HFFc6 (cell line): ENCODE measurements at regions not wholly inside any gene's neighbourhood (a gene's known extent, or its start where the extent isn't known, plus 50 kb on each side); places are given as distances from the start of the nearest gene placed in this dataset.

Experiments used
- DNase-seq: peaks from one replicate; pipeline ENCODE4 v3.0.0-alpha.2; 2018
- H3K27ac Mint-ChIP-seq: 2 replicates; pipeline ENCODE4 v1.8.0; 2020; ENCODE audit warnings: mild to moderate bottlenecking, mixed read lengths
- H3K27me3 Mint-ChIP-seq: 2 replicates; pipeline ENCODE4 v1.8.0; 2021; ENCODE audit warnings: mild to moderate bottlenecking, moderate library complexity, mixed read lengths; ENCODE audit not compliant: insufficient read depth
- H3K36me3 Mint-ChIP-seq: 2 replicates; pipeline ENCODE4 v1.8.0; 2021; ENCODE audit warnings: low read depth, mixed read lengths
- H3K4me1 Mint-ChIP-seq: 2 replicates; pipeline ENCODE4 v1.8.0; 2020; ENCODE audit warnings: low read depth, mixed read lengths
- H3K4me3 Mint-ChIP-seq: 2 replicates; pipeline ENCODE4 v1.8.0; 2020; ENCODE audit warnings: mild to moderate bottlenecking, moderate library complexity, mixed read lengths
- H3K9me3 Mint-ChIP-seq: 2 replicates; pipeline ENCODE4 v1.8.0; 2020; ENCODE audit warnings: mild to moderate bottlenecking, mixed read lengths
- TF ChIP-seq, protein P1 (sequence below): fragments of 200-600 bp; sonication (generic); IDR thresholded peaks from 2 replicates; pipeline ENCODE4 v1.5.0; 2021; ENCODE audit warnings: antibody characterized with exemption, mild to moderate bottlenecking

DNA sequence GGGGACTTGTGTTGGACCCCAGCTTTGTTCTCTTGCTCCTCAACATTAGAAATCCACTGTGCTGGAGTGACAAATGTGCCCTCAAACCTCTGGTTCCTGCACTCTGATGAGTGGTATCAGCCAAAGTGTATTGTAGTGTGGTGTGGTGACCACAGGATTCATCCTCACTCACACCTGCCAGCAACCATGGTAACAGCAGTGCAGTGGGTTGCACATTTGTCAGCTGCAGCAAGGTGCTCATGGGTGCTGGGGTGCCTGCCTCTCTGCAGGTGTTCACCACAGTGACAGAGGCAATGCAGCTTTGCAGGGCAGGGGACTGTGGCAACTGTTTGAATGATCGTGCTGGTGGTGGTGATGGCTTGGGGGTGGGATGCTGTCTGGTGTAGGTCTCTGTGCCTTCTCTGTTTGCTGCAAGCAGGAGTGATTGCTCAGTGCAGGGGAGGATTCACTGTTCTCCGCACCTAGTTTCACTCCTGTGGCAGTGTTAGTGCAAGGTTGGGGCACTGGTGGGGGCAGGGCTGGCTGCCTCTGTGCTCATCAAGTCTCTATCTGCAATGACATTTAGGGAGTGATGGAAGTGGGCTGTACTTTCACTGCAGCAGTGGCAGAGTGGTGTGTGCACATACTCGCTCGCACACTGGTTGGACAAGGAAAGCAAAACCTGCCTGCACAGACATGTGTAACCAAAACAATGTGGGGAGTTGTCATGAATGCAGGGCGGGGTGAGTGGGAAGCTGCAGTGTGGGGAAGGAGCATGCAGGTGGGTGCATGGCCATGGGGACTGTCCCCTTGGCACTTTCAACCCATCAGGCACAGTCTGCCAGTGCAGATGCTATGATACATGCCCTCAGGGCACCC lies 301.1 kb downstream of the PIK3C3 start:
- Mint-ChIP-seq H3K4me3 (no peak overlapping the region), H3K27me3 (peaks cover 2% of the 10 kb centered on the region), H3K4me1 (no peaks in the 10 kb centered on the region), H3K36me3 (no peaks in the 10 kb centered on the region), H3K27ac (no peak overlapping the region), H3K9me3 (no peaks in the 10 kb centered on the region)
- no peak for DNase-seq
- TF ChIP-seq, protein P1, sequence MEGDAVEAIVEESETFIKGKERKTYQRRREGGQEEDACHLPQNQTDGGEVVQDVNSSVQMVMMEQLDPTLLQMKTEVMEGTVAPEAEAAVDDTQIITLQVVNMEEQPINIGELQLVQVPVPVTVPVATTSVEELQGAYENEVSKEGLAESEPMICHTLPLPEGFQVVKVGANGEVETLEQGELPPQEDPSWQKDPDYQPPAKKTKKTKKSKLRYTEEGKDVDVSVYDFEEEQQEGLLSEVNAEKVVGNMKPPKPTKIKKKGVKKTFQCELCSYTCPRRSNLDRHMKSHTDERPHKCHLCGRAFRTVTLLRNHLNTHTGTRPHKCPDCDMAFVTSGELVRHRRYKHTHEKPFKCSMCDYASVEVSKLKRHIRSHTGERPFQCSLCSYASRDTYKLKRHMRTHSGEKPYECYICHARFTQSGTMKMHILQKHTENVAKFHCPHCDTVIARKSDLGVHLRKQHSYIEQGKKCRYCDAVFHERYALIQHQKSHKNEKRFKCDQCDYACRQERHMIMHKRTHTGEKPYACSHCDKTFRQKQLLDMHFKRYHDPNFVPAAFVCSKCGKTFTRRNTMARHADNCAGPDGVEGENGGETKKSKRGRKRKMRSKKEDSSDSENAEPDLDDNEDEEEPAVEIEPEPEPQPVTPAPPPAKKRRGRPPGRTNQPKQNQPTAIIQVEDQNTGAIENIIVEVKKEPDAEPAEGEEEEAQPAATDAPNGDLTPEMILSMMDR: no peak

DNA sequence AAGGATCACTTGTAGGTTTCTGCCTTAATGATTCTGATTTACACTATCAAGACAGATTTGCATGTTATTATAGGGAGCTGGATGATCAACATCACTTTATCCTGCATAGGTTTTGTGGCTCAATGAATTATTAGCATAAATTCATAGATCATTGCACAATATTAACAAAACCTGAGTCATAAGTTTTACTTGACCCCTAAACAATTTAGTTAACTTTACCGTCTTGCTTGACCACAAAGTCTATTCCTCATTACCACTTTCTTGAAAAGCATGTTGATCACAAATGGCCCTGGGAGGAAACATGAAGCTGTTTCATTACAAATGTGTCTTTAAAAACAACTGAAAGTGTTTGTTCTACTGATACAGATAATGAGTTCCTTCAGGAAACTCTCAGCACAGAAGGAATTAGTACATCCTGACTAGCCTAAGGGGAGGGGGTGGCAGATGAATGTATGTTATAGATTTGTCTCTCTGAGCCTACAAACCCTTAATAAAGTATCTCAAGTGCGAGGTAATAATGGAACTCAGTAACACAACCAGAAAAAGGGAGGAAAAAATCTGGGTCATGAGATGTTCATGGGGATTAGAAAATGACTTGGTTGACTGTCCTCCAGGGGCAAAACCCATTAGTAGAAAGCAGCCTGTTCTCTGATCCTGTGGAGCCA lies 303.4 kb downstream of the PIK3C3 start:
- Mint-ChIP-seq H3K27ac (no peak overlapping the region), H3K4me3 (no peak overlapping the region), H3K4me1 (no peaks in the 10 kb centered on the region), H3K36me3 (no peaks in the 10 kb centered on the region), H3K27me3 (peaks cover 2% of the 10 kb centered on the region; the same call in 1 of the 2 replicates), H3K9me3 (no peaks in the 10 kb centered on the region)
- DNase-seq: no peak
- TF ChIP-seq, protein P1: no peak

DNA sequence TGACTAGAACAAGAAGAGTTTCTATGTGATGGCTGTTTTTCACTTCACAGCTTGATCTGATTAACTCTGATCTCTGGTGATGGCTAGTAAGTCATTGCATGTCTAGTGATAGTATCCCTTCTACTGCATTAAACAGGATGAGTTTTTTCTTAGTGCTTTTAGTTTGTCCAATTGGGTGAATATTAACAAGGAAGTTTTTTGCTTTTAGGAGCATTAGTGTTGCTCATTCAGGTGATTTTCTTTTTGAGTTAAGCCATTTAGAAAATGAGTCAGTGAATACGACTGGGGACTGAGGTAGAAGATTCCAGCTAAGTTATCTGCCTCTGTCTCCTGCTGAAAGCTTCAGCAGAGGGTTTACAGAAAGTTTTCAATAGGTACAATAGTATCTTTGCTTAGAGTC lies 306.7 kb downstream of the PIK3C3 start:
- H3K9me3 Mint-ChIP-seq: no peaks in the 10 kb centered on the region
- H3K4me1 Mint-ChIP-seq: no peaks in the 10 kb centered on the region

DNA sequence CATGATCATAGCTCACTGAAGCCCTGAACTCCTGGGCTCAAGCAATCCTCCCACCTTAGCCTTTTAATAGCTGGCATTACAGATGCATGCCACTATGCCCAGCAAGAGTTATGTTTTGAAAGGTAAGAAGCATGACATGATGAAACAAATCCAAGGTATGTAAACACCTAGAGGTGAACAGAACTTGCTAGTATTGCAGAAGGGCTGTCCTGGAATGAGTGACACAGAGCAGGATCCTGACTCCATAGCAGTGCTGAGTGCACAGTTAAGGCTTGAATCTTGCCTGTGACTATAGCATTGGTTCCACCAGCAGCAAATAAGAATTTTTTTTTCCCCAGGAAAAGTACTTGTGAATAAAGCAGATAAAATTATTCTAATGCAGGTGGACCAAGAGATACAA lies 309.5 kb downstream of the PIK3C3 start:
- no peak overlapping the region for H3K4me3 Mint-ChIP-seq
- TF ChIP-seq, protein P1: no peak
- no peaks in the 10 kb centered on the region for H3K36me3 Mint-ChIP-seq
- DNase-seq: no peak
- H3K4me1 Mint-ChIP-seq: no peaks in the 10 kb centered on the region
- H3K27ac Mint-ChIP-seq: no peak overlapping the region
- H3K27me3 Mint-ChIP-seq: peaks cover 4% of the 10 kb centered on the region; the same call in 1 of the 2 replicates
- H3K9me3 Mint-ChIP-seq: no peaks in the 10 kb centered on the region

More for the DNA sequence above, 306.7 kb downstream of the PIK3C3 start:
- TF ChIP-seq, protein P1: no peak
- Mint-ChIP-seq H3K36me3 (no peaks in the 10 kb centered on the region), H3K4me3 (no peak overlapping the region), H3K27me3 (no peaks in the 10 kb centered on the region; the same call in 1 of the 2 replicates), H3K27ac (no peak overlapping the region)
- no peak for DNase-seq

DNA sequence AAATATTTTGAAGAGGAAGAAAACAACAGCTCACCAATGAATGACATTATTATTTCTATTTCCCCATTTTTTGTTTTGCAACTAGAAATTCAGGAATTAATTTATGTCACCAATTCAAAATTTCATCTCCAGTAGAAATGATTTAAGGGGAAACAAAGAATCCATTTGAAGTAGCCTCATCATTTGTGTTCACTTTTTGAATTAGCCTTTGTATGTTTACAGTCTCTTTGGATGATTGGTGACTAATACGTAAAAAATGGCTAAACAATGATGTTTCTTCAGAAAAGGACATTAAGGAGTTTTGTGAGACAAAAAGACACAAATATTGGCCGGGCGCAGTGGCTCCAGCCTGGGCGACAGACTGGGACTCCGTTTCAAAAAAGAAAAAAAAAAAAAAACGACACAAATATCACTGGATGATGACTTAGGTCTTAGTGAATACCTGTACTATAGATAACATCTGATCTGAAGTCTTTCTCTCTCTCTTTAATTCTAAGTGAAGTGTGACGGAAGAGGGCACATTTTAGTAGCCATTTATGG lies 313.2 kb downstream of the PIK3C3 start:
- TF ChIP-seq, protein P1: no peak
- no peak overlapping the region for H3K27ac Mint-ChIP-seq
- DNase-seq: no peak
- no peaks in the 10 kb centered on the region for H3K9me3 Mint-ChIP-seq
- no peaks in the 10 kb centered on the region for H3K36me3 Mint-ChIP-seq
- H3K4me1 Mint-ChIP-seq: no peaks in the 10 kb centered on the region
- H3K27me3 Mint-ChIP-seq: peaks cover 4% of the 10 kb centered on the region; the same call in 1 of the 2 replicates
- H3K4me3 Mint-ChIP-seq: no peak overlapping the region
